Left renal cortex interstitium (tissue), 4 donors: ENCODE measurements at regions not wholly inside any gene's neighbourhood (a gene's known extent, or its start where the extent isn't known, plus 50 kb on each side); places are given as distances from the start of the nearest gene placed in this dataset.

Experiments used
- DNase-seq, 4 donors: peaks; one replicate each; pipeline ENCODE4 v3.0.0-alpha.2; 2013; ENCODE audit warnings: low read depth in 4 of 4, low spot score in 2 of 4, missing footprints in 1 of 4

- DNase-seq, result no peak
These were observed 131.2 kb upstream of the CDH4 start for GRCh38 chr20:61120595-61121515.

- DNase-seq, result no peak
These were observed 130.4 kb upstream of the CDH4 start for GRCh38 chr20:61121661-61122060.

- DNase-seq, result no peak
These were observed 128.8 kb upstream of the CDH4 start for GRCh38 chr20:61123286-61123685.

- DNase-seq, result no peak
These were observed 128.2 kb upstream of the CDH4 start for GRCh38 chr20:61123751-61124368.

- DNase-seq, result no peak
These were observed 127.0 kb upstream of the CDH4 start for GRCh38 chr20:61125076-61125475.

GRCh38 chr20:61125546-61126180 lies 126.4 kb upstream of the CDH4 start:
- DNase-seq, result no peak

- no peak for DNase-seq
These were observed 125.5 kb upstream of the CDH4 start for GRCh38 chr20:61126369-61127195.

GRCh38 chr20:61127311-61128039 lies 124.6 kb upstream of the CDH4 start:
- no peak for DNase-seq

GRCh38 chr20:61128701-61129269 lies 123.3 kb upstream of the CDH4 start:
- no peak for DNase-seq

GRCh38 chr20:61129311-61129710 lies 122.8 kb upstream of the CDH4 start:
- DNase-seq, result no peak

- no peak for DNase-seq
These were observed 121.9 kb upstream of the CDH4 start for GRCh38 chr20:61130156-61130555.

GRCh38 chr20:61131944-61132343 lies 120.1 kb upstream of the CDH4 start:
- no peak for DNase-seq

- DNase-seq, result no peak
These were observed 118.5 kb upstream of the CDH4 start for GRCh38 chr20:61133611-61134010.

GRCh38 chr20:61134296-61135030 lies 117.6 kb upstream of the CDH4 start:
- no peak for DNase-seq

GRCh38 chr20:61135266-61135665 lies 116.8 kb upstream of the CDH4 start:
- no peak for DNase-seq

GRCh38 chr20:61135968-61136367 lies 116.1 kb upstream of the CDH4 start:
- no peak for DNase-seq

GRCh38 chr20:61138566-61138965 lies 113.5 kb upstream of the CDH4 start:
- no peak for DNase-seq

GRCh38 chr20:61139031-61139430 lies 113.0 kb upstream of the CDH4 start:
- DNase-seq, result no peak

- DNase-seq, result no peak
These were observed 111.5 kb upstream of the CDH4 start for GRCh38 chr20:61140576-61140975.
